ENCODE measurements at regions not wholly inside any gene's neighbourhood (a gene's known extent, or its start where the extent isn't known, plus 50 kb on each side); places are given as distances from the start of the nearest gene placed in this dataset.

DNA sequence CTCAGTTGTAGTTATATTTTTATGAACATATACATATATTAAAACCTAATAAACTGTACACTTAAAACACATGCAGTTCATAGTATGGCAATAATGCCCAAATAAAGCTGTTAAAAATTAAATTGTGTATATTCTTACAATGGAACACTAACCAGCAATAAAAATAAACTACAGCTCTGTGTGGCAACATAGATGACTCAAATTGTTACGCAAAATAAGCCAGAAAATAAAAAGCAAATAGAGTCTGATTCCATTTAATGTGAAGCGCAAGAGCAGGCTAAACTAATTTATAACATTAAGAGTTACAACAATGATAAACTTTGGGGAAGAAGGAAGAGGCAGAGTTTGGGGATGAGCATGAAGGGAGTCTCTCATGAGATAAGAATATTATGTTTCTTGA lies 597.3 kb downstream of the TLE1 start:
- TF ChIP-seq POLR2A (IDR thresholded peaks at IDR 0.05): no peak
- TF ChIP-seq, protein P1, sequence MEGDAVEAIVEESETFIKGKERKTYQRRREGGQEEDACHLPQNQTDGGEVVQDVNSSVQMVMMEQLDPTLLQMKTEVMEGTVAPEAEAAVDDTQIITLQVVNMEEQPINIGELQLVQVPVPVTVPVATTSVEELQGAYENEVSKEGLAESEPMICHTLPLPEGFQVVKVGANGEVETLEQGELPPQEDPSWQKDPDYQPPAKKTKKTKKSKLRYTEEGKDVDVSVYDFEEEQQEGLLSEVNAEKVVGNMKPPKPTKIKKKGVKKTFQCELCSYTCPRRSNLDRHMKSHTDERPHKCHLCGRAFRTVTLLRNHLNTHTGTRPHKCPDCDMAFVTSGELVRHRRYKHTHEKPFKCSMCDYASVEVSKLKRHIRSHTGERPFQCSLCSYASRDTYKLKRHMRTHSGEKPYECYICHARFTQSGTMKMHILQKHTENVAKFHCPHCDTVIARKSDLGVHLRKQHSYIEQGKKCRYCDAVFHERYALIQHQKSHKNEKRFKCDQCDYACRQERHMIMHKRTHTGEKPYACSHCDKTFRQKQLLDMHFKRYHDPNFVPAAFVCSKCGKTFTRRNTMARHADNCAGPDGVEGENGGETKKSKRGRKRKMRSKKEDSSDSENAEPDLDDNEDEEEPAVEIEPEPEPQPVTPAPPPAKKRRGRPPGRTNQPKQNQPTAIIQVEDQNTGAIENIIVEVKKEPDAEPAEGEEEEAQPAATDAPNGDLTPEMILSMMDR (IDR thresholded peaks at IDR 0.05): no peak

Data from adrenal gland (tissue), 5 donors.